SH-SY5Y (cell line): ENCODE measurements at regions not wholly inside any gene's neighbourhood (a gene's known extent, or its start where the extent isn't known, plus 50 kb on each side); places are given as distances from the start of the nearest gene placed in this dataset.

Experiments used
- GATA2 ChIP-seq: IDR thresholded peaks from 2 replicates; pipeline ENCODE4 v1.6.1; 2011; ENCODE audit warnings: mild to moderate bottlenecking, low read depth, low read length
- GATA3 ChIP-seq: IDR thresholded peaks from 2 replicates; pipeline ENCODE4 v1.6.1; 2011; ENCODE audit warnings: low read depth, mild to moderate bottlenecking, low read length, moderate library complexity

- no peak for TF ChIP-seq GATA2
- no peak for TF ChIP-seq GATA3
These were observed 447.5 kb upstream of the PITX2 start for GRCh38 chr4:111070390-111070789.
